HL-60 (cell line): ENCODE measurements at regions not wholly inside any gene's neighbourhood (a gene's known extent, or its start where the extent isn't known, plus 50 kb on each side); places are given as distances from the start of the nearest gene placed in this dataset.

Experiments used
- DNase-seq, 2 experiments: peaks; one replicate each; pipeline ENCODE4 v3.0.0-alpha.2; 2010 to 2020; ENCODE audit warnings: low read depth in 1 of 2, low spot score in 1 of 2
- H3K27ac ChIP-seq: fragments of 250-450 bp; sonication (Bioruptor Pico); replicated peaks from 2 replicates; pipeline ENCODE4 v1.5.1; 2020; ENCODE audit warnings: mild to moderate bottlenecking, moderate library complexity
- H3K27me3 ChIP-seq: fragments of 250-450 bp; sonication (Bioruptor Pico); 2 replicates; pipeline ENCODE4 v1.5.1; 2021; ENCODE audit warnings: mild to moderate bottlenecking, moderate library complexity; ENCODE audit not compliant: insufficient read depth, poor library complexity, severe bottlenecking
- H3K4me3 ChIP-seq: replicated peaks from 2 replicates; pipeline ENCODE4 v1.5.1; 2011; ENCODE audit warnings: mild to moderate bottlenecking, control low read depth, low read length; ENCODE audit not compliant: insufficient read depth
- CTCF ChIP-seq: IDR thresholded peaks from one replicate; pipeline ENCODE4 v1.5.1; 2011; ENCODE audit warnings: low read length, control low read depth, inconsistent platforms; ENCODE audit not compliant: insufficient read depth
- GABPA ChIP-seq: IDR thresholded peaks from 2 replicates; pipeline ENCODE4 v1.6.1; 2012; ENCODE audit warnings: low read depth
- POLR2AphosphoS5 ChIP-seq: IDR thresholded peaks from 2 replicates; pipeline ENCODE4 v1.6.1; 2012; ENCODE audit warnings: low read depth
- REST ChIP-seq: IDR thresholded peaks from 2 replicates; pipeline ENCODE4 v1.6.1; 2012; ENCODE audit warnings: low read depth; ENCODE audit not compliant: insufficient replicate concordance
- SPI1 ChIP-seq: IDR thresholded peaks from 2 replicates; pipeline ENCODE4 v1.6.1; 2012; ENCODE audit warnings: low read depth, mild to moderate bottlenecking, borderline replicate concordance

GRCh38 chrX:39877905-39878304 is 219.9 kb downstream of the BCOR start:
- H3K27ac ChIP-seq = no peak overlapping the region
- no peak for DNase-seq
- H3K27me3 ChIP-seq = no peaks in the 10 kb centered on the region
- no peak overlapping the region for H3K4me3 ChIP-seq
- TF ChIP-seq SPI1 (no peak), CTCF (no peak), POLR2AphosphoS5 (no peak), GABPA (no peak), REST (no peak)

GRCh38 chrX:39883666-39884065 is 214.1 kb downstream of the BCOR start:
- TF ChIP-seq REST = no peak
- no peak for TF ChIP-seq SPI1
- no peak for TF ChIP-seq GABPA
- no peak for TF ChIP-seq POLR2AphosphoS5
- no peak for TF ChIP-seq CTCF
- H3K27ac ChIP-seq = no peak overlapping the region
- H3K27me3 ChIP-seq = no peaks in the 10 kb centered on the region
- H3K4me3 ChIP-seq = no peak overlapping the region
- no peak for DNase-seq

- TF ChIP-seq POLR2AphosphoS5 (no peak), CTCF (no peak), SPI1 (no peak), REST (no peak), GABPA (no peak)
- no peak overlapping the region for H3K4me3 ChIP-seq
- H3K27ac ChIP-seq = no peak overlapping the region
- H3K27me3 ChIP-seq = no peaks in the 10 kb centered on the region
- DNase-seq = no peak
These were observed 211.5 kb downstream of the BCOR start for GRCh38 chrX:39886282-39886681.
